Activated naive CD4-positive, alpha-beta T cell treated with anti-CD3 and anti-CD28 coated beads, Interleukin-2, amount 50 U/mL, for 72 hours (primary cell): ENCODE measurements at regions not wholly inside any gene's neighbourhood (a gene's known extent, or its start where the extent isn't known, plus 50 kb on each side); places are given as distances from the start of the nearest gene placed in this dataset.
A peak's percentile ranks its signal among the peaks of the same experiment; 100 is the strongest.

Experiments used
- ATAC-seq, 2 donors: fragments of 150-1000 bp; cut with Tn5 transposase; 2 replicates each; pipeline ENCODE4 v1.10.0; 2021; ENCODE audit warnings: mild to moderate bottlenecking in 2 of 2, moderate library complexity in 2 of 2
- DNase-seq, 2 donors: peaks; one replicate each; pipeline ENCODE4 v3.0.0; 2021 to 2022; ENCODE audit warnings: low spot score in 2 of 2
- H3K27ac Mint-ChIP-seq, 2 donors: one replicate each; pipeline ENCODE4 v1.8.0; 2022; ENCODE audit warnings: mild to moderate bottlenecking in 2 of 2, mixed read lengths in 2 of 2
- H3K36me3 Mint-ChIP-seq, 2 donors: one replicate each; pipeline ENCODE4 v1.8.0; 2022; ENCODE audit warnings: mixed read lengths in 2 of 2
- H3K9me3 Mint-ChIP-seq, 2 donors: one replicate each; pipeline ENCODE4 v1.8.0; 2022; ENCODE audit warnings: mixed read lengths in 2 of 2

GRCh38 chr7:24127930-24128329, 156.1 kb upstream of the NPY start:
- Mint-ChIP-seq H3K27ac (no peak overlapping the region), H3K9me3 (no peaks in the 10 kb centered on the region), H3K36me3 (no peaks in the 10 kb centered on the region)
- ATAC-seq (no peak), DNase-seq (no peak)

- H3K9me3 Mint-ChIP-seq: no peaks in the 10 kb centered on the region
- DNase-seq: no peak
- no peaks in the 10 kb centered on the region for H3K36me3 Mint-ChIP-seq
- H3K27ac Mint-ChIP-seq: peak overlapping the region in 1 of 2 donors; percentile 25
- no peak for ATAC-seq
These were observed 154.4 kb upstream of the NPY start for GRCh38 chr7:24129597-24129996.

- ATAC-seq: no peak
- no peaks in the 10 kb centered on the region for H3K36me3 Mint-ChIP-seq
- no peaks in the 10 kb centered on the region for H3K9me3 Mint-ChIP-seq
- no peak for DNase-seq
- no peak overlapping the region for H3K27ac Mint-ChIP-seq
These were observed 153.4 kb upstream of the NPY start for GRCh38 chr7:24130631-24131030.

GRCh38 chr7:24133691-24134090, 150.3 kb upstream of the NPY start:
- H3K9me3 Mint-ChIP-seq: no peaks in the 10 kb centered on the region
- no peak overlapping the region for H3K27ac Mint-ChIP-seq
- no peak for ATAC-seq
- H3K36me3 Mint-ChIP-seq: no peaks in the 10 kb centered on the region
- no peak for DNase-seq

GRCh38 chr7:24134535-24134934, 149.5 kb upstream of the NPY start:
- Mint-ChIP-seq H3K9me3 (no peaks in the 10 kb centered on the region), H3K36me3 (no peaks in the 10 kb centered on the region), H3K27ac (no peak overlapping the region)
- DNase-seq (no peak), ATAC-seq (no peak)

- H3K9me3 Mint-ChIP-seq: no peaks in the 10 kb centered on the region
- no peaks in the 10 kb centered on the region for H3K36me3 Mint-ChIP-seq
- DNase-seq (no peak), ATAC-seq (no peak)
- H3K27ac Mint-ChIP-seq: no peak overlapping the region
These were observed 148.8 kb upstream of the NPY start for GRCh38 chr7:24135003-24135817.

- H3K9me3 Mint-ChIP-seq: no peaks in the 10 kb centered on the region
- no peak for ATAC-seq
These were observed 146.7 kb upstream of the NPY start for GRCh38 chr7:24137338-24137737.

GRCh38 chr7:24138343-24138742, 145.6 kb upstream of the NPY start:
- DNase-seq: no peak
- ATAC-seq: no peak
- H3K36me3 Mint-ChIP-seq: no peaks in the 10 kb centered on the region
- H3K27ac Mint-ChIP-seq: no peak overlapping the region
- no peaks in the 10 kb centered on the region for H3K9me3 Mint-ChIP-seq

More at GRCh38 chr7:24137338-24137737, 146.7 kb upstream of the NPY start:
- no peak overlapping the region for H3K27ac Mint-ChIP-seq
- H3K36me3 Mint-ChIP-seq: no peaks in the 10 kb centered on the region
- no peak for DNase-seq

- no peak overlapping the region for H3K27ac Mint-ChIP-seq
- no peaks in the 10 kb centered on the region for H3K36me3 Mint-ChIP-seq
- H3K9me3 Mint-ChIP-seq: no peaks in the 10 kb centered on the region
- ATAC-seq (no peak), DNase-seq (no peak)
These were observed 144.0 kb upstream of the NPY start for GRCh38 chr7:24140001-24140400.

GRCh38 chr7:24141874-24142509, 142.0 kb upstream of the NPY start:
- ATAC-seq: no peak
- no peak for DNase-seq
- H3K36me3 Mint-ChIP-seq: no peaks in the 10 kb centered on the region
- no peaks in the 10 kb centered on the region for H3K9me3 Mint-ChIP-seq
- H3K27ac Mint-ChIP-seq: no peak overlapping the region

GRCh38 chr7:24143547-24143946, 140.4 kb upstream of the NPY start:
- Mint-ChIP-seq H3K9me3 (no peaks in the 10 kb centered on the region), H3K36me3 (no peaks in the 10 kb centered on the region), H3K27ac (no peak overlapping the region)
- DNase-seq (no peak), ATAC-seq (no peak)

GRCh38 chr7:24151944-24152343, 132.0 kb upstream of the NPY start:
- DNase-seq (no peak), ATAC-seq (no peak)
- H3K36me3 Mint-ChIP-seq: peaks cover 10 to 19% of the 10 kb centered on the region in 2 donors
- H3K9me3 Mint-ChIP-seq: peaks cover 9 to 11% of the 10 kb centered on the region in 2 donors
- no peak overlapping the region for H3K27ac Mint-ChIP-seq

GRCh38 chr7:24152356-24152755, 131.6 kb upstream of the NPY start:
- peaks cover 9 to 11% of the 10 kb centered on the region in 2 donors for H3K9me3 Mint-ChIP-seq
- peaks cover 10 to 19% of the 10 kb centered on the region in 2 donors for H3K36me3 Mint-ChIP-seq
- DNase-seq (no peak), ATAC-seq (no peak)
- H3K27ac Mint-ChIP-seq: no peak overlapping the region

- Mint-ChIP-seq H3K36me3 (peaks cover 10 to 19% of the 10 kb centered on the region in 2 donors), H3K27ac (no peak overlapping the region), H3K9me3 (peaks cover 9 to 11% of the 10 kb centered on the region in 2 donors)
- ATAC-seq: no peak
- DNase-seq: no peak
These were observed 131.0 kb upstream of the NPY start for GRCh38 chr7:24152877-24153472.

GRCh38 chr7:24157666-24158065, 126.3 kb upstream of the NPY start:
- Mint-ChIP-seq H3K27ac (no peak overlapping the region), H3K9me3 (no peaks in the 10 kb centered on the region), H3K36me3 (no peaks in the 10 kb centered on the region)
- no peak for DNase-seq
- ATAC-seq: no peak

GRCh38 chr7:24158975-24159374, 125.0 kb upstream of the NPY start:
- no peaks in the 10 kb centered on the region for H3K36me3 Mint-ChIP-seq
- H3K9me3 Mint-ChIP-seq: no peaks in the 10 kb centered on the region
- H3K27ac Mint-ChIP-seq: no peak overlapping the region
- ATAC-seq (no peak), DNase-seq (no peak)

GRCh38 chr7:24164401-24164800, 119.6 kb upstream of the NPY start:
- Mint-ChIP-seq H3K9me3 (no peaks in the 10 kb centered on the region), H3K36me3 (no peaks in the 10 kb centered on the region), H3K27ac (no peak overlapping the region)
- ATAC-seq (no peak), DNase-seq (no peak)
